ENCODE measurements at regions not wholly inside any gene's neighbourhood (a gene's known extent, or its start where the extent isn't known, plus 50 kb on each side); places are given as distances from the start of the nearest gene placed in this dataset.

- H3K27me3 ChIP-seq (ENCODE audit: control insufficient read depth in 2 of 2, insufficient read depth in 2 of 2, low read length in 2 of 2), result peaks cover 5 to 12% of the 10 kb centered on the region in 2 experiments; a peak in 4 of 5 replicates
- BruUV-seq (replicated peaks), result no TSS peak
- CTCF ChIA-PET (ENCODE audit: low intra/inter-chr PET ratio), result no interaction called here
- no peaks in the 10 kb centered on the region for H3K9me1 ChIP-seq (ENCODE audit: control insufficient read depth, insufficient read depth, low read length)
- intact Hi-C loops (cut with micrococcal nuclease) (no loop called here), in situ Hi-C loops (cut with MboI) (no loop called here)
- TF ChIP-seq POLR3G (IDR thresholded peaks at IDR 0.05; ENCODE audit: extremely low read depth, insufficient read length, insufficient replicate concordance) (no peak), CHD1 (IDR thresholded peaks at IDR 0.05; ENCODE audit: low read length) (no peak), HDAC8 (tag; IDR thresholded peaks at IDR 0.05) (no peak), RHOXF2B (CRISPR knock-in tag; conservative IDR thresholded peaks at IDR 0.05) (no peak), MEF2D (tag; conservative IDR thresholded peaks at IDR 0.05; ENCODE audit: low read depth) (no peak), SMAD3 (CRISPR knock-in tag; conservative IDR thresholded peaks at IDR 0.05) (no peak), EWSR1 (IDR thresholded peaks at IDR 0.05; ENCODE audit: borderline replicate concordance, low read depth, partially characterized antibody) (no peak), ZBTB5 (IDR thresholded peaks at IDR 0.05) (no peak), CCNT2 (IDR thresholded peaks at IDR 0.05; ENCODE audit: borderline replicate concordance, extremely low read depth, insufficient read length, low read depth, low read length) (no peak), ZFP1 (CRISPR knock-in tag; IDR thresholded peaks at IDR 0.05) (no peak), PREB (CRISPR knock-in tag; IDR thresholded peaks at IDR 0.05) (no peak), HDAC3 (IDR thresholded peaks at IDR 0.05; ENCODE audit: borderline replicate concordance, partially characterized antibody) (no peak), ZNF586 (CRISPR knock-in tag; conservative IDR thresholded peaks at IDR 0.05) (no peak), ZBTB34 (CRISPR knock-in tag; IDR thresholded peaks at IDR 0.05) (no peak), HNRNPH1 (optimal IDR thresholded peaks at IDR 0.05; ENCODE audit: low read depth, low read length) (no peak), HMG20B (CRISPR knock-in tag; IDR thresholded peaks at IDR 0.05) (no peak), JUN (IDR thresholded peaks at IDR 0.05; ENCODE audit: borderline replicate concordance, low read depth, low read length) (no peak), JUN (CRISPR knock-in tag; IDR thresholded peaks at IDR 0.05; ENCODE audit: borderline replicate concordance) (no peak), RFX5 (IDR thresholded peaks at IDR 0.05; ENCODE audit: low read depth, low read length) (no peak), TRIM24 (IDR thresholded peaks at IDR 0.05) (no peak), ZNF41 (CRISPR knock-in tag; conservative IDR thresholded peaks at IDR 0.05) (no peak)
- no peak overlapping the region for H3K27ac ChIP-seq (ENCODE audit: extremely low read depth, low read depth, low read length)
- no peaks in the 10 kb centered on the region; the same call in none of the 2 replicates for H3K9me3 ChIP-seq (replicated peaks; ENCODE audit: control insufficient read depth, insufficient read depth, low read depth, low read length)
- DNase-seq (ENCODE audit: extremely low read depth in 1 of 4, low spot score in 3 of 4), result no peak
- no peak overlapping the region for H3K4me3 ChIP-seq
- H3K4me2 ChIP-seq (ENCODE audit: insufficient read depth, low read length), result no peak overlapping the region
- H2AFZ ChIP-seq (ENCODE audit: low read depth, low read length), result no peak overlapping the region
- ATAC-seq, result no peak
- no peak overlapping the region for H3K9ac ChIP-seq (ENCODE audit: insufficient read depth in 1 of 2, low read depth in 2 of 2, low read length in 2 of 2)
- no peaks in the 10 kb centered on the region for H4K20me1 ChIP-seq (replicated peaks; ENCODE audit: control insufficient read depth, insufficient read depth, low read length)
- 2% methylated on average over 3 of the region's 3 CpGs for WGBS (ENCODE audit: insufficient coverage, low coverage, missing lambda C conversion rate)
- no peaks in the 10 kb centered on the region for H3K4me1 ChIP-seq (replicated peaks in 1 of 2; ENCODE audit: control insufficient read depth in 2 of 2, insufficient read depth in 2 of 2, low read length in 2 of 2)
- POLR2A ChIA-PET, result no interaction called here
- no peaks in the 10 kb centered on the region for H3K79me2 ChIP-seq (ENCODE audit: control insufficient read depth, insufficient read depth, low read length)
- no peaks in the 10 kb centered on the region for H3K36me3 ChIP-seq (ENCODE audit: control insufficient read depth, insufficient read depth, low read length)
- no peak for FAIRE-seq
Observed at GRCh38 chr16:24414534-24414933, 124.8 kb upstream of the RBBP6 start.
